ENCODE measurements at regions not wholly inside any gene's neighbourhood (a gene's known extent, or its start where the extent isn't known, plus 50 kb on each side); places are given as distances from the start of the nearest gene placed in this dataset.

- TF ChIP-seq TAF1 (IDR thresholded peaks at IDR 0.05; ENCODE audit: borderline replicate concordance, low read depth, low read length) (no peak), POLR2AphosphoS5 (IDR thresholded peaks at IDR 0.05; ENCODE audit: low read depth, low read length) (no peak), POLR2A (IDR thresholded peaks at IDR 0.05; ENCODE audit: low read depth, low read length) (no peak)
- FAIRE-seq (no peak), DNase-seq (ENCODE audit: insufficient read length) (no peak)
Observed at GRCh38 chr4:35138449-35138848, 1105.9 kb downstream of the ARAP2 start.

GRCh38 chr4:35147761-35148160 is 1096.6 kb downstream of the ARAP2 start:
- DNase-seq (ENCODE audit: insufficient read length): no peak
- TF ChIP-seq TAF1 (IDR thresholded peaks at IDR 0.05; ENCODE audit: borderline replicate concordance, low read depth, low read length) (no peak), POLR2A (IDR thresholded peaks at IDR 0.05; ENCODE audit: low read depth, low read length) (no peak), POLR2AphosphoS5 (IDR thresholded peaks at IDR 0.05; ENCODE audit: low read depth, low read length) (no peak)
- FAIRE-seq: no peak

- no peak for DNase-seq (ENCODE audit: insufficient read length)
- TF ChIP-seq TAF1 (IDR thresholded peaks at IDR 0.05; ENCODE audit: borderline replicate concordance, low read depth, low read length) (no peak), POLR2AphosphoS5 (IDR thresholded peaks at IDR 0.05; ENCODE audit: low read depth, low read length) (no peak), POLR2A (IDR thresholded peaks at IDR 0.05; ENCODE audit: low read depth, low read length) (no peak)
- no peak for FAIRE-seq
Observed at GRCh38 chr4:35151816-35152572, 1092.3 kb downstream of the ARAP2 start.

- no peak for TF ChIP-seq POLR2AphosphoS5 (IDR thresholded peaks at IDR 0.05; ENCODE audit: low read depth, low read length)
- TF ChIP-seq TAF1 (IDR thresholded peaks at IDR 0.05; ENCODE audit: borderline replicate concordance, low read depth, low read length): no peak
- TF ChIP-seq POLR2A (IDR thresholded peaks at IDR 0.05; ENCODE audit: low read depth, low read length): no peak
- DNase-seq (ENCODE audit: insufficient read length): no peak
- no peak for FAIRE-seq
Observed at GRCh38 chr4:35163168-35163567, 1081.1 kb downstream of the ARAP2 start.

- FAIRE-seq (no peak), DNase-seq (ENCODE audit: insufficient read length) (no peak)
- no peak for TF ChIP-seq POLR2AphosphoS5 (IDR thresholded peaks at IDR 0.05; ENCODE audit: low read depth, low read length)
- no peak for TF ChIP-seq TAF1 (IDR thresholded peaks at IDR 0.05; ENCODE audit: borderline replicate concordance, low read depth, low read length)
- TF ChIP-seq POLR2A (IDR thresholded peaks at IDR 0.05; ENCODE audit: low read depth, low read length): no peak
Observed at GRCh38 chr4:35164063-35164462, 1080.3 kb downstream of the ARAP2 start.

GRCh38 chr4:35166466-35166865 is 1077.8 kb downstream of the ARAP2 start:
- no peak for TF ChIP-seq POLR2AphosphoS5 (IDR thresholded peaks at IDR 0.05; ENCODE audit: low read depth, low read length)
- TF ChIP-seq TAF1 (IDR thresholded peaks at IDR 0.05; ENCODE audit: borderline replicate concordance, low read depth, low read length): no peak
- no peak for TF ChIP-seq POLR2A (IDR thresholded peaks at IDR 0.05; ENCODE audit: low read depth, low read length)
- FAIRE-seq: no peak
- DNase-seq (ENCODE audit: insufficient read length): no peak

- no peak for TF ChIP-seq TAF1 (IDR thresholded peaks at IDR 0.05; ENCODE audit: borderline replicate concordance, low read depth, low read length)
- no peak for TF ChIP-seq POLR2AphosphoS5 (IDR thresholded peaks at IDR 0.05; ENCODE audit: low read depth, low read length)
- TF ChIP-seq POLR2A (IDR thresholded peaks at IDR 0.05; ENCODE audit: low read depth, low read length): no peak
- no peak for DNase-seq (ENCODE audit: insufficient read length)
- no peak for FAIRE-seq
Observed at GRCh38 chr4:35167385-35167784, 1076.9 kb downstream of the ARAP2 start.

GRCh38 chr4:35175487-35175886 is 1068.8 kb downstream of the ARAP2 start:
- FAIRE-seq: no peak
- TF ChIP-seq POLR2AphosphoS5 (IDR thresholded peaks at IDR 0.05; ENCODE audit: low read depth, low read length): no peak
- no peak for TF ChIP-seq TAF1 (IDR thresholded peaks at IDR 0.05; ENCODE audit: borderline replicate concordance, low read depth, low read length)
- TF ChIP-seq POLR2A (IDR thresholded peaks at IDR 0.05; ENCODE audit: low read depth, low read length): no peak
- DNase-seq (ENCODE audit: insufficient read length): no peak

GRCh38 chr4:35175894-35176293 is 1068.4 kb downstream of the ARAP2 start:
- FAIRE-seq (no peak), DNase-seq (ENCODE audit: insufficient read length) (no peak)
- TF ChIP-seq TAF1 (IDR thresholded peaks at IDR 0.05; ENCODE audit: borderline replicate concordance, low read depth, low read length) (no peak), POLR2AphosphoS5 (IDR thresholded peaks at IDR 0.05; ENCODE audit: low read depth, low read length) (no peak), POLR2A (IDR thresholded peaks at IDR 0.05; ENCODE audit: low read depth, low read length) (no peak)

GRCh38 chr4:35182451-35182850 is 1061.9 kb downstream of the ARAP2 start:
- DNase-seq (ENCODE audit: insufficient read length) (no peak), FAIRE-seq (no peak)

GRCh38 chr4:35189988-35190613 is 1054.2 kb downstream of the ARAP2 start:
- no peak for DNase-seq (ENCODE audit: insufficient read length)
- no peak for FAIRE-seq
- TF ChIP-seq POLR2A (IDR thresholded peaks at IDR 0.05; ENCODE audit: low read depth, low read length): no peak
- TF ChIP-seq TAF1 (IDR thresholded peaks at IDR 0.05; ENCODE audit: borderline replicate concordance, low read depth, low read length): no peak
- TF ChIP-seq POLR2AphosphoS5 (IDR thresholded peaks at IDR 0.05; ENCODE audit: low read depth, low read length): no peak

More at GRCh38 chr4:35182451-35182850, 1061.9 kb downstream of the ARAP2 start:
- no peak for TF ChIP-seq POLR2A (IDR thresholded peaks at IDR 0.05; ENCODE audit: low read depth, low read length)
- no peak for TF ChIP-seq TAF1 (IDR thresholded peaks at IDR 0.05; ENCODE audit: borderline replicate concordance, low read depth, low read length)
- TF ChIP-seq POLR2AphosphoS5 (IDR thresholded peaks at IDR 0.05; ENCODE audit: low read depth, low read length): no peak

GRCh38 chr4:35201403-35201802 is 1042.9 kb downstream of the ARAP2 start:
- DNase-seq (ENCODE audit: insufficient read length) (no peak), FAIRE-seq (no peak)
- no peak for TF ChIP-seq POLR2AphosphoS5 (IDR thresholded peaks at IDR 0.05; ENCODE audit: low read depth, low read length)
